Skeletal muscle satellite cell (primary cell): ENCODE measurements at regions not wholly inside any gene's neighbourhood (a gene's known extent, or its start where the extent isn't known, plus 50 kb on each side); places are given as distances from the start of the nearest gene placed in this dataset.
A peak's percentile ranks its signal among the peaks of the same experiment; 100 is the strongest.

Experiments
- H3K27me3 ChIP-seq: 2 replicates; pipeline ENCODE4 v1.7.0; 2013; ENCODE audit warnings: low read length; ENCODE audit not compliant: control insufficient read depth, insufficient read depth
- H3K36me3 ChIP-seq: 2 replicates; pipeline ENCODE4 v1.7.0; 2013; ENCODE audit warnings: mild to moderate bottlenecking, control low read depth, low read length; ENCODE audit not compliant: insufficient read depth
- H3K4me1 ChIP-seq: 2 replicates; pipeline ENCODE4 v1.7.0; 2013; ENCODE audit warnings: low read length; ENCODE audit not compliant: control insufficient read depth, insufficient read depth
- H3K4me2 ChIP-seq: 2 replicates; pipeline ENCODE4 v1.7.0; 2013; ENCODE audit warnings: mild to moderate bottlenecking, low read length
- H3K4me3 ChIP-seq: 2 replicates; pipeline ENCODE4 v1.7.0; 2013; ENCODE audit warnings: low read length
- H3K9ac ChIP-seq: 2 replicates; pipeline ENCODE4 v1.7.0; 2013; ENCODE audit warnings: mild to moderate bottlenecking, low read depth, low read length, moderate library complexity
- H3K9me3 ChIP-seq: replicated peaks from 2 replicates; pipeline ENCODE4 v1.7.0; 2013; ENCODE audit warnings: mild to moderate bottlenecking, control low read depth, low read length

DNA sequence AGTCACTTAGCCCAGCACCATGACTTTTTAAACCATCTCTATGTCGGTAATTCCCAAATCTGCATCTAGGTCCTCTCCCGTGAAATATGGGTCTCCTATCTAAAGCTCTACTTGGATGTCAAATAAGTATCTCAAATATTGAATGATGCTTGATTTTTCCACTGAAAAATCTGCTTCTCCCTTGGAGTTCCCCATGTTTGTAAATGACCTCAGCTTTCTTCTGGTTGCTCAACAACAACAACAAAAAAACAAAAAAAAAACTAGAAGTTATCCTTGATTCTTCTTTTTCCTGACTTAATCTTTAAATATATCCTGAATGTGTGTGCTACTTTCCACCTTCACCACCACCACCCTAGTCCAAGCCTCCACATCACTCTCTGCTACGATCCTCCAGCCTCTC is 307.5 kb upstream of the UBE2E2 start:
- Histone ChIP-seq H3K4me3 (no peak overlapping the region), H3K36me3 (no peaks in the 10 kb centered on the region), H3K4me2 (no peak overlapping the region), H3K9ac (no peak overlapping the region), H3K27me3 (peaks cover 4% of the 10 kb centered on the region), H3K4me1 (peaks cover 4% of the 10 kb centered on the region), H3K9me3 (no peaks in the 10 kb centered on the region)

DNA sequence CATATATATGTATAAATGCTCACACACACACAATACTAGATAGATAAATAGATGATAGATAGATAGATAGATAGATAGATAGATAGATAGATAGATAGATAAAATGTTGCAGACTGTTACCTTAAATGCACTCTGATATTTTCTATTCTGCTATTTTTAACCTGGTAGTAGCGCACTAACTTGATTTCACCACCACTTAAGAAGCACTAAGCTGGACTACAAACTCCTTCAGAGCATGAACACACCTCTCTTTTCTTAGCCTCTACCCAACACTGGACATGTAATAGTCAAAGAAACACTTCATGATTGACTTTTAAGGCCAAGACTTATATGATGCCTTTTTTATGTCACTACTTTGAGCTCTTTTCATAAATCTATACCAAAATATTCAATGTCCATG is 304.6 kb upstream of the UBE2E2 start:
- Histone ChIP-seq H3K9ac (no peak overlapping the region), H3K36me3 (no peaks in the 10 kb centered on the region), H3K27me3 (peaks cover 4% of the 10 kb centered on the region), H3K4me3 (no peak overlapping the region), H3K9me3 (no peaks in the 10 kb centered on the region), H3K4me2 (no peak overlapping the region), H3K4me1 (peaks cover 4% of the 10 kb centered on the region)

DNA sequence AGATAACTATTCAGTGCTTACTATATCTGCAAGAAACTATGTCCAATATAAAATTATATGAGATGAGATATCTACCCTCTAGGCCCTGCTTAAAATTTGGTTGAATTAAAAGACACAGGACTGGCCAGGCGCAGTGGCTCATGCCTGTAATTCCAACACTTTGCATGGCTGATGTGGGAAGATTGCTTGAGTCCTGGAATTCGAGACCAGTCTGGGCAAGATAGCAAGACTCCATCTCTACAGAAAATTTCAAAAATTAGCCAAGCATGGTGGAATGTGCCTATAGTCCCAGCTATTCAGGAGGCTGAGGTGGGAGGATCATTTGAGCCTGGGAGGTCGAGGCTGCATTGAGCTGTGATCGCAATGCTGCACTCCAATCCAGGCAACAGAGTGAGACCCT is 303.7 kb upstream of the UBE2E2 start:
- H3K4me2 ChIP-seq: no peak overlapping the region

DNA sequence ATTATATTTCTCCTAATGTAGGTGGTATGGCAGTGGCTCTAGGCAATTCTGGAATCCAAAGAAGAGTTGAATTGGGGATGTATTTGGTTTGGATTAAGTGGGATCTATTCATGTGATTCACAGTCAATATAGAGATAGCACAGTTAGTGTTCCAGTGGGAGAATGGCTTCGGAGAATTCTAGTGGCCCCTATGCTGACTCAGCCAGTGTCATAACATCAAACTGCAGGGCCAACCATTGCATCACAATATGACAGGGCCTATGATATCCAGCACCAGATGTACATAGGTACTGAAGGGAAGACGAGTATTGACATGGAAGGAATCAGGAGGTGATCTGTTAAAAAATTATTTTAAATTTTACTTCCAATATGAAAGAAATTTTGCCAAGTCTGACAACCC is 302.8 kb upstream of the UBE2E2 start:
- H3K9me3 ChIP-seq: no peaks in the 10 kb centered on the region

More for the DNA sequence above, 303.7 kb upstream of the UBE2E2 start:
- no peaks in the 10 kb centered on the region for H3K36me3 ChIP-seq
- no peaks in the 10 kb centered on the region for H3K9me3 ChIP-seq
- H3K27me3 ChIP-seq: peaks cover 4% of the 10 kb centered on the region
- H3K4me1 ChIP-seq: no peaks in the 10 kb centered on the region
- H3K9ac ChIP-seq: no peak overlapping the region
- H3K4me3 ChIP-seq: no peak overlapping the region

DNA sequence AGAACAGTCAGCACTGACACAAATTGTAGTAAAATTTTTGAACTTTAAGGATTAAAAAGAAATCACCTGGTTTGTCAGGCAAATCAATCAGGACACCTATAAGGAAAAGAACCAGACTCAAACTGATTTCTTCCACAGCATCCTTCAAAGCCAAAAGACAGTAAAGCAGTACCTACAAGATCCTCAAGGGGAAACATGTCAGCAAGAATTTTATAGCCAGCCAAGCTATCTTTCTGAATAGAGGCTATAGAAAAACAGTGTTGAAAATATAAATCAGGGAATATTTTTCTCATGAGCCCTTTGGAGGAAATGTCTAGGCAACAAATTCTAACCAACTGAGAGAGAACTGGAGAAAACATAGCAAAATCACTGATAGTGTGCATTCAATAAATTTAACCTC is 301.4 kb upstream of the UBE2E2 start:
- no peak overlapping the region for H3K4me2 ChIP-seq
- no peaks in the 10 kb centered on the region for H3K36me3 ChIP-seq
- H3K4me1 ChIP-seq: no peaks in the 10 kb centered on the region
- no peak overlapping the region for H3K9ac ChIP-seq
- no peaks in the 10 kb centered on the region for H3K9me3 ChIP-seq
- no peaks in the 10 kb centered on the region for H3K27me3 ChIP-seq
- no peak overlapping the region for H3K4me3 ChIP-seq

More for the DNA sequence above, 302.8 kb upstream of the UBE2E2 start:
- no peak overlapping the region for H3K4me2 ChIP-seq
- no peaks in the 10 kb centered on the region for H3K4me1 ChIP-seq
- H3K4me3 ChIP-seq: no peak overlapping the region
- H3K27me3 ChIP-seq: no peaks in the 10 kb centered on the region
- H3K36me3 ChIP-seq: no peaks in the 10 kb centered on the region
- no peak overlapping the region for H3K9ac ChIP-seq

DNA sequence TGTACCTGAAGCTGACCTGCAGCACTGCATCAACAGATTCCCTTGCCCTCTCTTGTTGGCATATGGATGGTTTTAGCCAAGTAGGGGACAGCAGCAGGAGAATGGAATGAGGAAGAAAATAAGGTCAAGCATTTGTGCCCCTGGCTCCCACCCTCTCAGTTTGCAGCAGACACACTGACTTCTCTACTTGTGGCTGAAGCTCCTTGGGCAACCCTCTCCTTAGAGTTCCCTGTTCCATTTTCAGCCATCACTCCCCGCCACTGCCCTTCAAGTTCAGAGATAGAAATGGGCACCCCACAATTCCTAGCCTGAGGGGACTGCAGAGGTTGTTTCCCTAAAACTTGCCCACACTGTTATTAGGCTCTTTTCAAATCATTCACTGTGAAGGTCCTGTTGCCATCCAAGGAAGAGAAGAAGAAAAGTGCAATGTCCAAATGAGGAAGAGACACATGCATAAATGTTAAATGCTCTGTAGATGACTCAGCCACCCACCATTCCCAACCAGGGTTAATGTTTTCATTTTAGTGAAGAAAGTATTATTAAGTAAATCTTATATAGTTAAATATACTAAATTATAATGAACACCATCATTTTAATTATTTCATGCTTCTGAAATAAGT is 295.9 kb upstream of the UBE2E2 start:
- H3K36me3 ChIP-seq: no peaks in the 10 kb centered on the region
- H3K9ac ChIP-seq: no peak overlapping the region
- H3K9me3 ChIP-seq: no peaks in the 10 kb centered on the region
- no peak overlapping the region for H3K4me3 ChIP-seq
- H3K4me2 ChIP-seq: no peak overlapping the region
- H3K4me1 ChIP-seq: peaks cover 10% of the 10 kb centered on the region
- no peaks in the 10 kb centered on the region for H3K27me3 ChIP-seq

DNA sequence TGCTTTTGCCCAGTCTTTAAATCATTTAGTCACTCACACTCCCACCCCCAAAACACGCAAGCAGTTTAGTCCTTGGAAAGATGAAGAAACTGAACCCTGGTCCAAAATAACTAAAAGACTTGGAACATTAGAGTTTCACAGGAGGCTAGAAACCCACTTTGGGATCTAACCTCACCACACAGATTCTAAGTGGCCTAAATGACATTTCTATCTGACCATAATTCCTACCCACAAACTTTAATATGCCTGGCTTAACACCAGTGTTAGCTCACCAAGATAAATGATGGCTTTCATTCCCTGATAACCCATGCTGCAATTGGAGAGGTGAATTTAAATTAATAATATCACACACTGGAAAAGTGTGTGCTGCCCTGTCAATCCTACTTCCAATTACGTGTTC is 295.3 kb upstream of the UBE2E2 start:
- Histone ChIP-seq H3K36me3 (no peaks in the 10 kb centered on the region), H3K9me3 (no peaks in the 10 kb centered on the region), H3K4me1 (peaks cover 10% of the 10 kb centered on the region), H3K9ac (no peak overlapping the region), H3K4me2 (no peak overlapping the region), H3K4me3 (no peak overlapping the region), H3K27me3 (no peaks in the 10 kb centered on the region)

DNA sequence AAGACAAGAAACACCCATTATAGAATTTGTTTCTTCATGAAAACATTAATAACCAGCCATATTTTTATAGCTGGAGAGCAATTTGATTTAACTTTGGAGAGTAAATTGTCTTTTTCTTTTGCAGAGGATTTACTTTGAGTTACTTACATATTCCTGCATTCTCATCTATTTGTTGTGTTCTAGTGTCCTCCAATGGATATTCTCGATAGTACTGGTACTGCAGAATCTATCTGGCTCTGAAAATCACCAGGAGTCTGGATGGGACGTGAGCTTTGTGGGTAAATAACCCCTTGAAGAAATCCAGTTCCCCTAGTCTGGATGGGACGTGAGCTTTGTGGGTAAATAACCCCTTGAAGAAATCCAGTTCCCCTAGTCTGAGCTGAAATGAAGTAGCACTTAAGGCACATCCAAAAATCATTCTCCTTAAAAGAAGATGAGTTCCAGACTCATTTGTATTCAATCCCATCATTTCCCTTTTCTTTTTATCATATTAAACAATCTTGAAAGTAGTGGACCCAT is 294.1 kb upstream of the UBE2E2 start:
- no peak overlapping the region for H3K4me2 ChIP-seq
- H3K4me1 ChIP-seq: peaks cover 10% of the 10 kb centered on the region
- H3K27me3 ChIP-seq: no peaks in the 10 kb centered on the region

DNA sequence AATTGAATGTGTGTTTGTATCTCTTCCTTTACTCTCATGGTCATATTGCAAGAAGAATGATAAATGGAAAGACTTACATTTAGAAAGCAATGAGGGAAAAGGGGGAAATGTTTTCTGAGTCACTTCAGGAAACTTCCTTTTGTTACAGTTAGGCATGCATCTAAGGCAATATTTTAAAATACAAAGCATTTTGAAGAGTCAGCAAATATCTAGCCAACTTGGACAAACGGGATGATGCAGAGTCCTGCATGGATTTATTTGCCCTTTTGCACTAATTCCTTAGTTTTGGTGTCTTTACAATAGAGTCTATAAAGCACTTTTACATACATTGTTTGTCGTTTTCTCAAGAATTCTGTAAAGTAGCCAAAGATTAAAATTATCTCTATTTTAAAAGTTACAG is 286.2 kb upstream of the UBE2E2 start:
- Histone ChIP-seq H3K9ac (no peak overlapping the region), H3K36me3 (no peaks in the 10 kb centered on the region)

More for the DNA sequence above, 294.1 kb upstream of the UBE2E2 start:
- Histone ChIP-seq H3K9ac (no peak overlapping the region), H3K36me3 (no peaks in the 10 kb centered on the region), H3K4me3 (no peak overlapping the region), H3K9me3 (no peaks in the 10 kb centered on the region)

DNA sequence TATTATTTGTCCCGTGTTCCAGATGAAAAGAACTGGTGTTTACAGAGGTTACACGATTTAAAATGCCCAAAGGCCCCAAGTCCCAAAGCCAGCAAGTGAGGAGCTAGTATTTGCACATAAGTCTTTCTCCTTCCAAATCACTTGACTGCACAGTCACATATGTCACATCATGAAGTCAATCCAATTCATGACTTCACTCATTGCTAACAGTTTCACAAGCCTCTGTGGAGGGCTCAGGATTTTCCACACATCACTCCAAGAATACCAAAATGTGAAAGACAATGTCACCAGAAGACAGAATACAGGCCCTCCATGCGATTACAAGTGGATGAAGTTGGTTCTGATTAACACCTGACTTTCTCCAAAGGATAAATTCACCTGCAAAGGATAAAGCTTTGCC is 283.1 kb upstream of the UBE2E2 start:
- Histone ChIP-seq H3K4me3 (no peak overlapping the region), H3K4me1 (peaks cover 10% of the 10 kb centered on the region), H3K9ac (no peak overlapping the region)

More for the DNA sequence above, 286.2 kb upstream of the UBE2E2 start:
- Histone ChIP-seq H3K9me3 (no peaks in the 10 kb centered on the region), H3K4me3 (no peak overlapping the region), H3K4me2 (no peak overlapping the region), H3K27me3 (peaks cover 2% of the 10 kb centered on the region), H3K4me1 (no peaks in the 10 kb centered on the region)

DNA sequence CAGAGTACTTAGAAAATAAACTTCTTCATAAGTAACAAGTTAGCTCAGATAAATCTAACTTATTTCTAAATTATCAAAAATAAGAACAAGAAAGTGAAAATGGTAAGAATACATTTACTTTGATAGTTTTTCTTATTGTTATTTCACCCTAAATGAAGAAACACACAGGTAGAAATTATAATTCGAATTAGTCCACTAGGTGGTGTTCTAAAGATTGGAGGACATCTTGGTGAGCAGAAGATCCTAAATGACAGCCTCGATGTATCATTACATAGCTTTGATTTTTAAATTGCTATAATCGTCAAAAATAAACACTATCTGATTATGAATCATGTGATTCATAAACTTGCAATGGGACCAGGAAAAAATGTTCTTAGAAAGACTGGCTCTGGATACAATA is 280.8 kb upstream of the UBE2E2 start:
- Histone ChIP-seq H3K4me1 (peaks cover 10% of the 10 kb centered on the region), H3K36me3 (no peaks in the 10 kb centered on the region), H3K27me3 (peaks cover under 1% of the 10 kb centered on the region), H3K4me2 (no peak overlapping the region), H3K9ac (no peak overlapping the region), H3K9me3 (no peaks in the 10 kb centered on the region), H3K4me3 (no peak overlapping the region)

More for the DNA sequence above, 283.1 kb upstream of the UBE2E2 start:
- H3K4me2 ChIP-seq: no peak overlapping the region
- peaks cover 2% of the 10 kb centered on the region for H3K27me3 ChIP-seq
- H3K9me3 ChIP-seq: no peaks in the 10 kb centered on the region
- no peaks in the 10 kb centered on the region for H3K36me3 ChIP-seq

DNA sequence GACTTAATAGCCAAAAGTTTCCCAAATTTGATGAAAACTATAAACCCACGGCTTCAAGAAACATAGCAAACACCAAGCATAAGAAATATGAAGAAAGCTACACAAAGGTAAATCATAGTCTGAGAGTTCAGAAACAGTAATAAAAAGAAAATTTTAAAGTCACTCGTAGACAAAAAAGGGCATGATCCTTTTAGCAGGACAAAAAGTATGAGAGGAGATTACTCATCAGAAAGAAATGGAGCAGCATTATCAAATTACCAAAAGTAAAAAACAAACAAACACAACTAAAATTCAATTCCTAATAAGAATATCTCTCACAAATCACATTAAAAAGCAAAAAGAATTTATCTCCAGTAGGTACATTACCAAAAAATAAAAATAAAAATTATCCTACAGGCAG is 279.4 kb upstream of the UBE2E2 start:
- H3K4me2 ChIP-seq: peak overlapping the region; percentile 44
- H3K36me3 ChIP-seq: no peaks in the 10 kb centered on the region
- no peak overlapping the region for H3K4me3 ChIP-seq
- H3K27me3 ChIP-seq: no peaks in the 10 kb centered on the region
- no peak overlapping the region for H3K9ac ChIP-seq
- peaks cover 10% of the 10 kb centered on the region for H3K4me1 ChIP-seq
- H3K9me3 ChIP-seq: no peaks in the 10 kb centered on the region
